ENCODE measurements at regions not wholly inside any gene's neighbourhood (a gene's known extent, or its start where the extent isn't known, plus 50 kb on each side); places are given as distances from the start of the nearest gene placed in this dataset.

DNA sequence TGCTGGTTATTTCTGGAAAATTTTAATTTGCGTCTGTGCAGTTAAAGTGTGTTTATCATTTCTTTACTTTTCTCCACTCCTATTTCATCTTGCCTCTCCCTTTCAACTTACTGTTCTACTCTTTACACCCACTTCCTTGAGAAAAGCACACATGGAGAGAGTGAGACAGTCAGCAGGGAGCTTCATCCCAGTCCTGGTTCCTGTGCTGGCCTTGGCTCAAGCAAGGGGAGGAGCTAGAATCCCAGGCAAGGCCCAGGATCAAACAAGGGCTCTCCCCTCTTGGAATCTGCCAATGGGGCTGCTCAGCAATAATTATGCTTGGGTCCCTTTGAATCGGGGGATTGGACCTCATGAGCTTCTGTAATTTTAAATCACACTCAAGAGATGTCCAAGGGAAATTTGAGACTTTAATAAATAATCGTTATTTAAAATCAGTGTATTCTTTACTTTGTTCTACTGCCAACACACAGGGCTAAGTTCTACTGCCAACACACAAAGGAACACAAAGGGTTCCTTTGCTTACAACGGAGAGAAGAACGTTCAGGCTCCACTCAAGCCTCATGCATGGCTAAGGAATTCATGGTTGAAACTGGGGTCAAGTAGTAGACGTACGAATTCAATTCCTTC lies 439.3 kb upstream of the DAB2 start:
- FAIRE-seq: no peak

- FAIRE-seq: no peak
Measured at GRCh38 chr5:39857041-39857440, 432.3 kb upstream of the DAB2 start.

DNA sequence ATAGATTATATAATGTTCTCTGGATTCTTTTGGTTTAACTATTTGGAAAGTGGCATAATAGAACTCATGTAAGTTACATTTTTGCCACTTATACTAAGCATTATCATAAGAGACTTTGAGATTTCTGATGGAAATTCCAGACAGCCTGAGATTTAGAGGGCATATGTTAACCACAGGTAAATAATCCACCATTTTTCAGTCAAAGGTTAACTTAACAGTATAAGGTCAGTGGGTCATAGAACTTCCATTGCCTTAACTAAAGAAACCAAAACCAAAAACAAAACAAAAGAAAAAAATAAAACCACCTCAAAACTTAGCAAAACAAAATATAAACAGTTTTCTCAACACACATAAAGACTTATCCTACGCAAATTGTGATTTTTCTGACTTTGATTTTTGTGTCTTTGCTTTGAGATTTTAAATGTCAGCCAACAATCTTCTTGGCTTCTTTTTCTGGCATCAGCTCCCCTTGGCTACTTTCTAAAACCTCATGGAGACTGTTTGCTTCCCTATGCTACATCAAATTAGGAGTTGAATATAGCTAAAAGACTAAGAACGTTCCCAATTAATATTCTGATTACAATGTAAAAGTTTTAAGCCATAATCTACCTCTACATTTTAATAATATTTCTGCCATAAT lies 430.1 kb upstream of the DAB2 start:
- FAIRE-seq: no peak

GRCh38 chr5:39850291-39850690 lies 425.5 kb upstream of the DAB2 start:
- no peak for FAIRE-seq

DNA sequence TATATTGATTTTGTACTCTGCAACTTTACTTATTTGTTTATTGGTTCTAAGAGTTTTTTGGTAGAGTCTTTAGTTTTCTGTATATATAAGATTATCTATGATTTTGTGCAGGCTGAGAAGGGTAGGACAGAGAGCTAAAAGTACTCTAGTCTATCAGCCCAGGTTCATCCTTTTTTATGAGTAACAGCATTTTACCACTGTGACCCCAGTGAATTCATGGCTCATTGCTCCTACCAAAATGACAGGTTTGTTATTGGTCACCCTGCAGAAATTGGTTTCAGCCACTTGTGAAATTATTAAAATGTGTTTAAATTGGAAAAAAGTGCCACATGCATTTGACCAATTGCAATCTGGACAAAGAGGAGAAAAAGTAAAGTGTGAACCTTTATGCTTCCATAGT lies 421.4 kb upstream of the DAB2 start:
- no peak for FAIRE-seq

DNA sequence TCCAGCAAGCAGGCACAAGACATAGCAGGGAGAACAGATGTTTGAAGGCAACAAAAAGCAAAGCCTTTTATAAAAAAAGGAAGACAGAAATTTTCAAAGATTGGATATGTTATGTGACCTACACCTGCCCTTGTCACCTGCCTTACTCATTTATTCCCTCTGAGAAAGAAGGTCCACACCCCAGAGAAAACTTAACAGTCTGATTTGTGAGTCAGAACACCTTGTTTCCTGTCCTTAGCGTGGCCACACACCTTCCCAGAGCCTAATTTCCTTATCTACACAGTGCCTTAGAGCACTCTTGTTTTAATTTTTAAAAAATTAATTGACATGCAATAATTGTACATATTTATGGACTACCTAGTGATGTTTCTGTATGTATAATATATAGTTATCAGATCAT lies 419.0 kb upstream of the DAB2 start:
- FAIRE-seq: no peak

DNA sequence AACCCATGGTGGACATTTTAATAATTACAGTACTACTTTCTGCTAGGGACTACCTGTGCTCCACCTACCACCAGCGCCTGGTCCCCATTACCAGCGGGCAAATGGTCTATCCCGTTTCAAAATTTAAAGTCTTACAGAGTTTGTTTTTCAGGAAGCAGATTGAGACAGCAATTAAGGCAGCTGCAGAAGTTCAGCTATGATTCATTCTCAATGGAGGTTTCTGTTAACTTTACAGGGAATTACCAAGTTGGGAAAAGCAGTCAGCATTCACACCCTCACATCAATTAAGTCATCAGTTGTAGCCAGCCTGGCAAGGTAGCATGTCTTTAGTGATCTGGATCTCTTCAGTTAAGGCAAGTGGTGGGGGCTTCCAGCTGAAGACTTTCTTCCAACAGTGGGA lies 410.6 kb upstream of the DAB2 start:
- no peak for FAIRE-seq

GRCh38 chr5:39829441-39829840 lies 404.7 kb upstream of the DAB2 start:
- no peak for FAIRE-seq

DNA sequence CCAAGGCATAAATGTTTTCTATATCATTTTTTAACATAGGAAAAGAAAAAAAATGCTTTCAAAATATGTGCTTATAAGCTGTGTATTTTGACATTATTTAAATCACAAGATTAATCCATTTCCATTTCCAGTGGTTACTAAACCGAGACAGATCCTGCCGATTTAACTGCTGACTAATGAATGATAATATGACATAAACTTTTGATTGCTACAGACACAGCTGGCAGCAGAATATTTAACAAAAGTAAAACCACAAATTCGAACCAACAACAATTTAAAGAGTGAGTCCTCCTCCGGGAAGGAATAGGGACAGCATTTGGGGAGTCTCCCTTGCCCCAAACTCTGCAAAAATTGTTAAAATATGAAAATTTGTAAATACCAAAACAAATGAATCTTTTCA lies 401.3 kb upstream of the DAB2 start:
- no peak for FAIRE-seq

GRCh38 chr5:39825301-39825700 lies 400.5 kb upstream of the DAB2 start:
- no peak for FAIRE-seq

DNA sequence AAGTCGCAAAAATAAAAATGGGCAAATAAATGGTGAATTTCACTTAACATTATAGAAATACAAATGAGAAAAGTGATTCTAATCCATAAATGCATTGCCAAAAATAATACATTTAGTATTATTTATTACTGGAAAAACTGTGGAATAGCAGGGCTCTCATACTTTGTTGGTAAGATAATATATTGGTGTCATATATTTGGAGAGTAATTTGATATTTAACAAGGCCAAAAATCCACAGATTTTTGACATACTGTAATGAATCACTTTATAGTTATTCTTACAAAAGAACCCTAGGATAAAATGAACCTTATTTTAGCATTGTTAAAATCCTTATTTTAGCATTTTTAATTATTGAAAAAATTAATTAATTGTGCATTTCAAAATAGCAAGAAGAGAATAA lies 397.2 kb upstream of the DAB2 start:
- FAIRE-seq: no peak

DNA sequence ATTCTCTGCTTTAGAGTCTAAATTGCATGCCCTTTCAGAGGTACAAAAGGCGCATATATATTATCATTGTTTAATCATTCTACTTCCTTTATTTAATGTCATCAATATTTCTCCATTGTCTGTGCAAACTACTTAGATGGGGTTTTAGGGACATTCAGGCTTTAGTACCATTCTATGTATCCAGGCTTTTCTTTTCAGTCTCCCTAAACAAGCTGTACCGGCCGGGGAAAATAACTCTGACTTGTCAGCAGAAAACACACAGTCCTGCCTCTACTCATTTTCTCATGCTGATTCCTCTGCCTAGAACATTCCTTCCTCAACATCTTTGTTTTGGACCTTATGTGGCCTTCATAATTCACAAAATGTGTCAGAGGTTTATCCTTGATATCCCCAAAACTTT lies 392.1 kb upstream of the DAB2 start:
- no peak for FAIRE-seq

GRCh38 chr5:39816156-39816845 lies 391.5 kb upstream of the DAB2 start:
- FAIRE-seq: no peak

DNA sequence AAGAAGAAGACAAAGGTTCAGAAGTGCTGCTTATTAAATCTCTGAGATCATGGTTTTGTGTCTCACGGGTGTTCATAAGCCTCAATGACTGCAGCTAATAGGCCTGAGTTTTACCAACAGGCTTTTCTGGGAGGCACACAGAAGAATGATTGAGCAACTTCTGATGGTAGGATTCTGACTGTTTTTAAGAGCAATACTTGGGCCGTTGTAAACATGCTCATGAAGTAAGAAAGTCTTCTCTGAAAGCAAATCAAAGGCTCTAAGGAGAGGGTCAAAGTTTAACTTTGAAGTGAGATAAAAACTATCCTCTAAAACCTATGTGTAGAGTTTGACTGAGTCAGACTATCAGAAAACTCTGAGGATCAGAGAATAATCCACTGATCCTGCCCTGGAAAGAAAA lies 390.9 kb upstream of the DAB2 start:
- no peak for FAIRE-seq

DNA sequence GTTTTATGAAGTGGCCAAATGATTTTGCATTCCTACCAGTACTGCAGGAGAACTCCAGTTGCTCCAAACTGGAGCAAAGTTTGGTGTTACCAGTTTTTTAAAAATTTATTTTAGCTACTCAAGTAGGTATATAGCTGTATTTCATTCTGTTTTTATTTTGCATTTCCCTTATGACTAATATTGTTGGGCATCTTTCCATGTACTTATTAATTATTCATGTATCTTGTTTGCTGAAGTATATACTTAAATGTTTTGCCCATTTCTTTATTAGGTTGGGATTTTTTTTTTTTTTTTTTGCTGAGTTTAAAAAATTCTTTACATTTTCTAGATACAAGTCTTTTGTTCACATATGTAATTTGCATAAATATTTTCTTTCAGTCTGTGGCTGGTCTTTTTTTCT lies 386.6 kb upstream of the DAB2 start:
- FAIRE-seq: no peak

- FAIRE-seq: no peak
Measured at GRCh38 chr5:39808656-39809055, 383.9 kb upstream of the DAB2 start.

GRCh38 chr5:39801306-39801705 lies 376.5 kb upstream of the DAB2 start:
- FAIRE-seq: no peak

DNA sequence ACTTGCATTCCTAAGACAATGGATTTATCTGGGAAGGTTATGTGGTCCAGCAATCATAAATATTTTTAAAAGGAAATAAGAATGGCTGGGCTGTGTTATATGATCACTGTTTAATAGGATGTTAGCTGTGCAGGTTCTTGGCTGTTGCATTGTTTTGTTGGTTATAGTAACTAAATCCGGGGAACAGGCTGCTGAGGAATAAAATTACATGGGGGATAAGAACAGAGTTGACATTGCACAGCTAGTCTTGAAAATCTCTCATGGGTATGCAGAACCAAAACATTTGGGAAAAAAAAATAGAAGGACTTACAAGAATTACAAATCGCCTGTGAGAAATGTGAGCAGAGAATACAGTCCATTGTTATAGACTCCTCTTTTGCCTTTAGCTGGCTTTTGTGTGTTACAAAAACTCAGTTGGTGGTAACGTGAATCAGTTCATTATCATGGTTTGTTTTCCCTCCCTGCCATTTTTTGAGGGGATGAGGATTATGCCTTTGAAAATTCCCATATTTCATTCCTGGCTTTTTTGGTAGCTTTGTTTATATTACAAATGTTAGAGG lies 375.3 kb upstream of the DAB2 start:
- no peak for FAIRE-seq

DNA sequence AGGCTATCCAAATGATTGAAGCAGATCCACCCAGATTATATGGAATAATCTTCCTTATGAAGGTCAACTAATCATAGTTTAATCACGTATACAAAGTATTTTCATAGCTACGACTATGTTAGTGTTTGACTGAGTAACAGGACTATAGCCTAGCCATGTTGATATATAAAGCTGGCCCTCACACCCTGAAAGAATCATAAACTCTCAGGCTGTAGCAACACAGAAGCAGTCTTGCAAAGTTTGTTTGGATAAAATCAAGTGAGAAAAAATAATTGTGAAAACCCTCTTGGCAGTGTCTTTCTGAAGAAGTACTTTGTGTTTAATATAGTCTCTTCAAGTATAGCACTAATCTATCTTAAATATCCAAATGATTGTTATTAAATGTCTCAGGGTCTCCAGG lies 374.5 kb upstream of the DAB2 start:
- no peak for FAIRE-seq

GRCh38 chr5:39794513-39795210 lies 369.9 kb upstream of the DAB2 start:
- peak; percentile 84 for FAIRE-seq

DNA sequence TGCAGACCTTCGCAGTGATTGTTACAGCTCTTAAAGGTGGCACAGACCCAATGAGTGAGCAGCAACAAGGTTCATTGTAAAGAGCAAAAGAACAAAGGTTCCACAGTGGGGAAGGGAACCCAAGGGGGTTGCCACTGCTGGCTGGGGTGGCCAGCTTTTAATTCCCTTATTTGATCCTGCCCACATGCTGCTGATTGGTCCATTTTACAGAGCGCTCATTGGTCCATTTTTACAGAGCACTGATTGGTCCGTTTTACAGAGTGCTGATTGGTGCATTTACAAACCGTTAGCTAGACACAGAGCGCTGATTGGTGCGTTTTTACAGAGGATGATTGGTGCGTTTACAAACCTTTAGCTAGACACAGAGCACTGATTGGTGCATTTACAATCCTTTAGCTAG lies 360.6 kb upstream of the DAB2 start:
- FAIRE-seq: no peak

DNA sequence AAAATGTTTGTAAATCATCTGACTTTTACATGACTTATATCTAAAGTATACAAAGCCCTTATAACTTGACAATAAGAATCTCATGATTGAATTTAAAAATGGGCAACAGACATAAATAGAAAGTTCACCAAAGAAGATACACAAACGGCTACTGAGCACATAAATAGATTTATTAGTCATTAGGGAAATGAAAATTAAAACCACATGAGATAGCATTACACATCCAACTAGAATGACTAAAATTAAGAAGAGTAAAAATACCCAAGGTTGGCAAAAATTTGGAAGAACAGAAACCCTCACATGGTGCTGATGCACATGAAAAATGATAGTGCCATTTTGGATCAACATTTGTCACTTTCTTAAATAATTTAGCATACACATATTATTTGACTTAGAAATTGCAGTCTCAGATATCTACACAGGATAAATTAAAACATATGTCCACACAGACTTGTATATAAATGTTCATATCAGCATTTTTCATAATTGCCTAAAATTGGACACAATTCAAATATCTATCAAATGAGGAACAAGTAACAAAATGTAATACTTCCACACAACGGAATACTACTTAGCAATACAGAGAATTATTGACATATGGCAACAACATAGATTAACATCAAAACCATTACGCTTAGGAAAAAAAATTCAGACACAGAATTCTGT lies 359.1 kb upstream of the DAB2 start:
- no peak for FAIRE-seq

GRCh38 chr5:39780347-39780746 lies 355.6 kb upstream of the DAB2 start:
- FAIRE-seq: no peak
